Neuronal stem cell (in vitro differentiated cells): ENCODE measurements at regions not wholly inside any gene's neighbourhood (a gene's known extent, or its start where the extent isn't known, plus 50 kb on each side); places are given as distances from the start of the nearest gene placed in this dataset.

Experiments
- DNase-seq: peaks from one replicate; pipeline ENCODE4 v3.0.0-alpha.2; 2013; ENCODE audit warnings: low spot score
- H2AFZ ChIP-seq: one replicate; pipeline ENCODE4 v1.6.1; 2013; ENCODE audit warnings: mild to moderate bottlenecking, low read length, inconsistent platforms
- H2AK5ac ChIP-seq: 2 replicates; pipeline ENCODE4 v1.6.1; 2013; ENCODE audit warnings: low read depth, mild to moderate bottlenecking, inconsistent platforms, low read length, moderate library complexity, mixed read lengths
- H2BK120ac ChIP-seq: 2 replicates; pipeline ENCODE4 v1.6.1; 2013; ENCODE audit warnings: low read depth, mild to moderate bottlenecking, inconsistent platforms, low read length, moderate library complexity, mixed read lengths
- H2BK12ac ChIP-seq: one replicate; pipeline ENCODE4 v1.6.1; 2013; ENCODE audit warnings: low read length, inconsistent platforms
- H2BK15ac ChIP-seq: 2 replicates; pipeline ENCODE4 v1.6.1; 2013; ENCODE audit warnings: mild to moderate bottlenecking, low read length, inconsistent platforms, mixed read lengths
- H2BK5ac ChIP-seq: one replicate; pipeline ENCODE4 v1.6.1; 2013; ENCODE audit warnings: inconsistent platforms, mild to moderate bottlenecking, low read length, moderate library complexity
- H3K14ac ChIP-seq: one replicate; pipeline ENCODE4 v1.6.1; 2013; ENCODE audit warnings: low read length, inconsistent platforms
- H3K18ac ChIP-seq: 2 replicates; pipeline ENCODE4 v1.6.1; 2013; ENCODE audit warnings: low read length, inconsistent platforms
- H3K23ac ChIP-seq: 2 replicates; pipeline ENCODE4 v1.6.1; 2013; ENCODE audit warnings: low read depth, mild to moderate bottlenecking, mixed read lengths, low read length, inconsistent platforms; ENCODE audit not compliant: poor library complexity
- H3K27ac ChIP-seq: replicated peaks from 3 replicates; pipeline ENCODE4 v1.5.1; 2013; ENCODE audit warnings: low read length, inconsistent platforms
- H3K27me3 ChIP-seq, 3 experiments: 2 replicates each; pipeline ENCODE4 v1.6.1; 2013; ENCODE audit warnings: low read length in 3 of 3, mild to moderate bottlenecking in 2 of 3, inconsistent platforms in 1 of 3, low read depth in 1 of 3, mixed read lengths in 1 of 3, moderate library complexity in 1 of 3; ENCODE audit not compliant: control insufficient read depth in 3 of 3, insufficient read depth in 3 of 3
- H3K36me3 ChIP-seq, 2 donors: replicated peaks in 1 of 2; 2 replicates each; pipeline ENCODE4 v1.6.1; 2013; ENCODE audit warnings: low read length in 2 of 2; ENCODE audit not compliant: control insufficient read depth in 2 of 2, insufficient read depth in 2 of 2
- H3K4ac ChIP-seq: 2 replicates; pipeline ENCODE4 v1.6.1; 2013; ENCODE audit warnings: inconsistent platforms, mild to moderate bottlenecking, low read length, moderate library complexity
- H3K4me1 ChIP-seq, 2 donors: 1 replicate in 1 of 2; 2 replicates in 1 of 2; pipeline ENCODE4 v1.6.1; 2013; ENCODE audit warnings: low read length in 2 of 2, low read depth in 1 of 2; ENCODE audit not compliant: control insufficient read depth in 2 of 2, insufficient read depth in 1 of 2
- H3K4me2 ChIP-seq: one replicate; pipeline ENCODE4 v1.6.1; 2013; ENCODE audit warnings: mild to moderate bottlenecking, low read length, inconsistent platforms; ENCODE audit not compliant: insufficient read depth, poor library complexity, severe bottlenecking
- H3K4me3 ChIP-seq, 2 donors: 2 replicates each; pipeline ENCODE4 v1.5.1; 2013; ENCODE audit warnings: low read length in 2 of 2, mild to moderate bottlenecking in 2 of 2, inconsistent platforms in 1 of 2, moderate library complexity in 1 of 2
- H3K79me1 ChIP-seq: one replicate; pipeline ENCODE4 v1.6.1; 2013; ENCODE audit warnings: low read depth, mild to moderate bottlenecking, inconsistent platforms, low read length, moderate library complexity
- H3K9ac ChIP-seq: one replicate; pipeline ENCODE4 v1.6.1; 2013; ENCODE audit warnings: mild to moderate bottlenecking, low read depth, low read length, inconsistent platforms; ENCODE audit not compliant: poor library complexity
- H3K9me3 ChIP-seq, 2 donors: replicated peaks in 1 of 2; 2 replicates each; pipeline versions ENCODE3 to v1.6.1; 2013; ENCODE audit warnings: low read length in 2 of 2, mild to moderate bottlenecking in 2 of 2, inconsistent platforms in 1 of 2, low read depth in 1 of 2, mixed read lengths in 1 of 2, moderate library complexity in 1 of 2; ENCODE audit not compliant: control insufficient read depth in 2 of 2, insufficient read depth in 1 of 2
- H4K8ac ChIP-seq: one replicate; pipeline ENCODE4 v1.6.1; 2013; ENCODE audit warnings: low read depth, mild to moderate bottlenecking, inconsistent platforms, low read length, moderate library complexity
- H4K91ac ChIP-seq: one replicate; pipeline ENCODE4 v1.6.1; 2013; ENCODE audit warnings: low read length, low read depth, mild to moderate bottlenecking, inconsistent platforms; ENCODE audit not compliant: poor library complexity
- WGBS, 2 donors: extraction: QIAGEN DNeasy Blood & Tissue Kit; methylation state at CpG; one replicate each; pipeline ENCODE4 v1.1.7; 2013; ENCODE audit warnings: missing lambda C conversion rate in 2 of 2, mixed read lengths in 1 of 2; ENCODE audit not compliant: insufficient read length in 2 of 2, insufficient replicate concordance in 1 of 2; ENCODE audit errors: extremely low coverage in 2 of 2; 5-methylcytosine and 5-hydroxymethylcytosine counted together

DNA sequence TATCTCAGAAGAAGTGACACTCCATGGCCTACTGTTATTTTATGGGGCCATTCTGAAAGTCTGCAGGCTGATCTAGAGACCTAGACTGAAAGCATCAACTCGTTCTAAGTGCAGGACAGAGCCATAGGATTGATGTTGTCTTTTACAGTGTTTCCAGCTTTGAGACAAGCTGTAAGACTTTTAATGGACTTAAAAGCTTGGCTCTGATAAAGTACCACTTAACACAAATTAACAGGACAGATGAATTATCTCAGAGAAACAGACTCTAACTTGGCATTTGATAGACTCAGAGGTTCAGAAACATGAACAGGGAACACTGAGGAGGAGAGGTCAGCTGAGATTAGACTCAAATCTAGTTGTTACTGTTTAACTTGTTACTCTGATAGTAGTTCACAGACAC, 203.2 kb downstream of the TLR4 start:
- Histone ChIP-seq H4K91ac (no peak overlapping the region), H3K9me3 (peaks cover 0 to 3% of the 10 kb centered on the region in 2 donors), H3K27me3 (no peaks in the 10 kb centered on the region), H3K4ac (no peak overlapping the region), H2BK12ac (no peak overlapping the region), H3K27ac (no peak overlapping the region), H3K36me3 (no peaks in the 10 kb centered on the region), H2AK5ac (no peak overlapping the region), H3K4me2 (no peak overlapping the region), H3K4me3 (no peak overlapping the region), H4K8ac (no peak overlapping the region), H3K9ac (no peak overlapping the region), H2BK120ac (no peak overlapping the region), H3K14ac (no peak overlapping the region), H3K4me1 (no peaks in the 10 kb centered on the region), H2BK5ac (no peak overlapping the region), H2AFZ (no peak overlapping the region), H3K23ac (no peak overlapping the region), H2BK15ac (no peak overlapping the region), H3K18ac (no peak overlapping the region), H3K79me1 (no peaks in the 10 kb centered on the region)
- WGBS, 2 donors, result no CpG with 5 or more reads among the region's 1 CpG
- DNase-seq, result no peak

DNA sequence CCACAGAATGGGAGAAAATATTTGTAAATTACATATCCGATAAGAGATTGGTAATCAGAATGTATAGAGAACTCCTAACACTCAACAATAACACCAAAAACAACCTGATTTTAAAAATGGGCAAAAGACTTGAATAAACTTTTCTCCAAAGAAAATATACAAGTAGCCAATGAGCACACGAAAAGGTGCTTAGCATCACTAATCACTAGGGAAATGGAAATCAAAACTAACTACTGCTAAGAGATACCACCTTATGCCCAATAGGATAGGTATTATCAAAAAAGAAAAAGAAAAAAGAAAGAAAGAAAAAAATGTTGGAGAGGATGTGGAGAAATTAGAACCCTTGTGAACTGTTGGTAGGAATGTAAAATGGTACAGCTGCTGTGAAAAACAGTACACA, 212.1 kb downstream of the TLR4 start:
- no peak overlapping the region for H3K18ac ChIP-seq
- H3K4ac ChIP-seq, result no peak overlapping the region
- H3K36me3 ChIP-seq, result no peaks in the 10 kb centered on the region
- no peak overlapping the region for H3K27ac ChIP-seq
- H2BK5ac ChIP-seq, result no peak overlapping the region
- no peak overlapping the region for H2AK5ac ChIP-seq
- WGBS, 2 donors, result no CpG with 5 or more reads among the region's 2 CpGs
- no peak overlapping the region for H3K4me2 ChIP-seq
- no peak overlapping the region for H2BK15ac ChIP-seq
- H3K4me1 ChIP-seq, result no peaks in the 10 kb centered on the region
- no peak overlapping the region for H2BK12ac ChIP-seq
- no peak overlapping the region for H3K9ac ChIP-seq
- no peaks in the 10 kb centered on the region for H3K79me1 ChIP-seq
- no peak overlapping the region for H4K91ac ChIP-seq
- H2AFZ ChIP-seq, result no peak overlapping the region
- no peak for DNase-seq
- H3K4me3 ChIP-seq, result no peak overlapping the region
- H4K8ac ChIP-seq, result no peak overlapping the region
- no peak overlapping the region for H3K23ac ChIP-seq
- no peak overlapping the region for H2BK120ac ChIP-seq
- peaks cover 0 to under 1% of the 10 kb centered on the region in 2 donors for H3K9me3 ChIP-seq
- H3K27me3 ChIP-seq, result no peaks in the 10 kb centered on the region
- no peak overlapping the region for H3K14ac ChIP-seq

- Histone ChIP-seq H3K36me3 (no peaks in the 10 kb centered on the region), H4K8ac (no peak overlapping the region), H2AFZ (no peak overlapping the region), H2AK5ac (no peak overlapping the region), H3K18ac (no peak overlapping the region), H2BK5ac (no peak overlapping the region), H3K27me3 (no peaks in the 10 kb centered on the region), H3K9ac (no peak overlapping the region), H3K23ac (no peak overlapping the region), H3K4ac (no peak overlapping the region), H3K4me2 (no peak overlapping the region), H3K9me3 (no peaks in the 10 kb centered on the region), H2BK15ac (no peak overlapping the region), H4K91ac (no peak overlapping the region), H3K27ac (no peak overlapping the region), H3K4me3 (no peak overlapping the region), H2BK120ac (no peak overlapping the region), H2BK12ac (no peak overlapping the region), H3K14ac (no peak overlapping the region), H3K4me1 (no peaks in the 10 kb centered on the region), H3K79me1 (no peaks in the 10 kb centered on the region)
- WGBS, 2 donors, result no CpG with 5 or more reads among the region's 6 CpGs
- DNase-seq, result no peak
Measured at GRCh38 chr9:117917873-117918272, 213.7 kb downstream of the TLR4 start.

- Histone ChIP-seq H2BK12ac (no peak overlapping the region), H2BK120ac (no peak overlapping the region), H2BK15ac (no peak overlapping the region), H3K9ac (no peak overlapping the region), H3K27ac (no peak overlapping the region), H3K79me1 (no peaks in the 10 kb centered on the region), H2AK5ac (no peak overlapping the region), H3K4me3 (no peak overlapping the region), H3K18ac (no peak overlapping the region), H3K4me1 (no peaks in the 10 kb centered on the region), H3K4ac (no peak overlapping the region), H3K36me3 (no peaks in the 10 kb centered on the region), H4K8ac (no peak overlapping the region), H3K4me2 (no peak overlapping the region), H4K91ac (no peak overlapping the region), H3K14ac (no peak overlapping the region), H2AFZ (no peak overlapping the region), H2BK5ac (no peak overlapping the region), H3K27me3 (no peaks in the 10 kb centered on the region), H3K23ac (no peak overlapping the region), H3K9me3 (no peaks in the 10 kb centered on the region)
- no peak for DNase-seq
- no CpG with 5 or more reads among the region's 3 CpGs for WGBS, 2 donors
Measured at GRCh38 chr9:117919538-117919937, 215.3 kb downstream of the TLR4 start.
